ENCODE measurements at regions not wholly inside any gene's neighbourhood (a gene's known extent, or its start where the extent isn't known, plus 50 kb on each side); places are given as distances from the start of the nearest gene placed in this dataset.

DNA sequence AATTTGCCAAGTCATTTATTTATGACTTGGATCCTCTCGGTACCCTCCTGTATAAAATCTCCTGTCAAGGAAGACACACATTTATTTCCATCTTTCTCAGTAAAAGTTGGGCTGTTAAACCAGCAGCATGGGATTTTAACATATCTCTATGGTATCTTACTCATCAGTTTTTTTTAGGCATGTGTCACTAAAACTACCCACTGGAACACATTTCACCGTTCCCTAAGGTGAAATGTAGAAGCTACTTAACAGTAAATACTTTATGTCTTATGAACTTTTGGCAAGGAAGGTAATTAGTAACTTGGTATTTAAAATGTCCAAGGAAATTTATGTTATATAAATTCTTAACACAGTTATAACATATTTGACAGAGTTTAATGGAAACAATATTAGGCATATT is 152.5 kb upstream of the HDAC9 start (continued):
- TF ChIP-seq, protein P1, sequence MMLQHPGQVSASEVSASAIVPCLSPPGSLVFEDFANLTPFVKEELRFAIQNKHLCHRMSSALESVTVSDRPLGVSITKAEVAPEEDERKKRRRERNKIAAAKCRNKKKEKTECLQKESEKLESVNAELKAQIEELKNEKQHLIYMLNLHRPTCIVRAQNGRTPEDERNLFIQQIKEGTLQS (CRISPR knock-in tag; conservative IDR thresholded peaks at IDR 0.05), result no peak
- TF ChIP-seq, protein P2, sequence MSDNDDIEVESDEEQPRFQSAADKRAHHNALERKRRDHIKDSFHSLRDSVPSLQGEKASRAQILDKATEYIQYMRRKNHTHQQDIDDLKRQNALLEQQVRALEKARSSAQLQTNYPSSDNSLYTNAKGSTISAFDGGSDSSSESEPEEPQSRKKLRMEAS (CRISPR knock-in tag; IDR thresholded peaks at IDR 0.05), result no peak
- TF ChIP-seq, protein P3, sequence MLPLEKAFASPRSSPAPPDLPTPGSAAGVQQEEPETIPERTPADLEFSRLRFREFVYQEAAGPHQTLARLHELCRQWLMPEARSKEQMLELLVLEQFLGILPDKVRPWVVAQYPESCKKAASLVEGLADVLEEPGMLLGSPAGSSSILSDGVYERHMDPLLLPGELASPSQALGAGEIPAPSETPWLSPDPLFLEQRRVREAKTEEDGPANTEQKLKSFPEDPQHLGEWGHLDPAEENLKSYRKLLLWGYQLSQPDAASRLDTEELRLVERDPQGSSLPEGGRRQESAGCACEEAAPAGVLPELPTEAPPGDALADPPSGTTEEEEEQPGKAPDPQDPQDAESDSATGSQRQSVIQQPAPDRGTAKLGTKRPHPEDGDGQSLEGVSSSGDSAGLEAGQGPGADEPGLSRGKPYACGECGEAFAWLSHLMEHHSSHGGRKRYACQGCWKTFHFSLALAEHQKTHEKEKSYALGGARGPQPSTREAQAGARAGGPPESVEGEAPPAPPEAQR (CRISPR knock-in tag; IDR thresholded peaks at IDR 0.05), result no peak
- TF ChIP-seq CREM (CRISPR knock-in tag; IDR thresholded peaks at IDR 0.05), result no peak

DNA sequence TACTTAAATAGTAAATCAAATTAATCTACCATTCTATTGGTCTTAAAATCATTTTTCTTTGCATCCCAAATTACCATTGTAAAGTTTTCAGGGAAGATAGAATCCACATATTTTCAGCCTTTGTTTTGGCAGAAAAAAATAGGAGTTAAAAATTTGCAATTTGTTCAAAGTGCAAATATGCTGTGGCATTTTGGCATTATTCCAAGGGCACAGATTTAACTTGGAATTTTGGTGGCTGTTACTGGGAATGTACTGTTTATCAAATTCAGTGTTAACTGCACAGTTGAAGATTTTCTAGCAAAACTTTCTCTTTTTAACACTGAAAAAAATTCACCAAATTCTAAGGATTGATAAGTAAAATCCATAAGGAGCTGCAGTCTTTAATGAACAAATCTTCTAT is 151.0 kb upstream of the HDAC9 start:
- H3K9me3 Mint-ChIP-seq, result peaks cover 22% of the 10 kb centered on the region
- no peaks in the 10 kb centered on the region for H3K4me1 Mint-ChIP-seq
- ChIA-PET POLR2A (no interaction called here), CTCF (interaction anchor here (0.9 kb wide), 1 partner anchor 281 kb away, joined by 4 read pairs; no protein-coding TSS in a partner anchor)
- H3K4me3 Mint-ChIP-seq, result no peak overlapping the region
- ATAC-seq (no peak), DNase-seq (ENCODE audit: low spot score) (no peak)
- H3K27ac Mint-ChIP-seq, result no peak overlapping the region
- TF ChIP-seq JUN (CRISPR knock-in tag; IDR thresholded peaks at IDR 0.05) (no peak), GRHL2 (CRISPR knock-in tag; IDR thresholded peaks at IDR 0.05; ENCODE audit: insufficient replicate concordance, severe bottlenecking) (no peak), NR2C2 (CRISPR knock-in tag; IDR thresholded peaks at IDR 0.05) (no peak), ZNF219 (CRISPR knock-in tag; IDR thresholded peaks at IDR 0.05; ENCODE audit: borderline replicate concordance) (no peak), TEAD1 (CRISPR knock-in tag; IDR thresholded peaks at IDR 0.05) (no peak), SMAD4 (CRISPR knock-in tag; IDR thresholded peaks at IDR 0.05) (no peak), TCF7 (CRISPR knock-in tag; IDR thresholded peaks at IDR 0.05; ENCODE audit: low read depth) (no peak), ZNF671 (CRISPR knock-in tag; IDR thresholded peaks at IDR 0.05) (no peak), JAZF1 (CRISPR knock-in tag; IDR thresholded peaks at IDR 0.05) (no peak), TEAD4 (CRISPR knock-in tag; IDR thresholded peaks at IDR 0.05) (no peak), HMGA2 (CRISPR knock-in tag; IDR thresholded peaks at IDR 0.05) (no peak)
- TF ChIP-seq, protein P4, sequence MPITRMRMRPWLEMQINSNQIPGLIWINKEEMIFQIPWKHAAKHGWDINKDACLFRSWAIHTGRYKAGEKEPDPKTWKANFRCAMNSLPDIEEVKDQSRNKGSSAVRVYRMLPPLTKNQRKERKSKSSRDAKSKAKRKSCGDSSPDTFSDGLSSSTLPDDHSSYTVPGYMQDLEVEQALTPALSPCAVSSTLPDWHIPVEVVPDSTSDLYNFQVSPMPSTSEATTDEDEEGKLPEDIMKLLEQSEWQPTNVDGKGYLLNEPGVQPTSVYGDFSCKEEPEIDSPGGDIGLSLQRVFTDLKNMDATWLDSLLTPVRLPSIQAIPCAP (CRISPR knock-in tag; IDR thresholded peaks at IDR 0.05), result no peak
- TF ChIP-seq, protein P5, sequence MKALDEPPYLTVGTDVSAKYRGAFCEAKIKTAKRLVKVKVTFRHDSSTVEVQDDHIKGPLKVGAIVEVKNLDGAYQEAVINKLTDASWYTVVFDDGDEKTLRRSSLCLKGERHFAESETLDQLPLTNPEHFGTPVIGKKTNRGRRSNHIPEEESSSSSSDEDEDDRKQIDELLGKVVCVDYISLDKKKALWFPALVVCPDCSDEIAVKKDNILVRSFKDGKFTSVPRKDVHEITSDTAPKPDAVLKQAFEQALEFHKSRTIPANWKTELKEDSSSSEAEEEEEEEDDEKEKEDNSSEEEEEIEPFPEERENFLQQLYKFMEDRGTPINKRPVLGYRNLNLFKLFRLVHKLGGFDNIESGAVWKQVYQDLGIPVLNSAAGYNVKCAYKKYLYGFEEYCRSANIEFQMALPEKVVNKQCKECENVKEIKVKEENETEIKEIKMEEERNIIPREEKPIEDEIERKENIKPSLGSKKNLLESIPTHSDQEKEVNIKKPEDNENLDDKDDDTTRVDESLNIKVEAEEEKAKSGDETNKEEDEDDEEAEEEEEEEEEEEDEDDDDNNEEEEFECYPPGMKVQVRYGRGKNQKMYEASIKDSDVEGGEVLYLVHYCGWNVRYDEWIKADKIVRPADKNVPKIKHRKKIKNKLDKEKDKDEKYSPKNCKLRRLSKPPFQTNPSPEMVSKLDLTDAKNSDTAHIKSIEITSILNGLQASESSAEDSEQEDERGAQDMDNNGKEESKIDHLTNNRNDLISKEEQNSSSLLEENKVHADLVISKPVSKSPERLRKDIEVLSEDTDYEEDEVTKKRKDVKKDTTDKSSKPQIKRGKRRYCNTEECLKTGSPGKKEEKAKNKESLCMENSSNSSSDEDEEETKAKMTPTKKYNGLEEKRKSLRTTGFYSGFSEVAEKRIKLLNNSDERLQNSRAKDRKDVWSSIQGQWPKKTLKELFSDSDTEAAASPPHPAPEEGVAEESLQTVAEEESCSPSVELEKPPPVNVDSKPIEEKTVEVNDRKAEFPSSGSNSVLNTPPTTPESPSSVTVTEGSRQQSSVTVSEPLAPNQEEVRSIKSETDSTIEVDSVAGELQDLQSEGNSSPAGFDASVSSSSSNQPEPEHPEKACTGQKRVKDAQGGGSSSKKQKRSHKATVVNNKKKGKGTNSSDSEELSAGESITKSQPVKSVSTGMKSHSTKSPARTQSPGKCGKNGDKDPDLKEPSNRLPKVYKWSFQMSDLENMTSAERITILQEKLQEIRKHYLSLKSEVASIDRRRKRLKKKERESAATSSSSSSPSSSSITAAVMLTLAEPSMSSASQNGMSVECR (CRISPR knock-in tag; IDR thresholded peaks at IDR 0.05; ENCODE audit: borderline replicate concordance), result no peak
- TF ChIP-seq, protein P6, sequence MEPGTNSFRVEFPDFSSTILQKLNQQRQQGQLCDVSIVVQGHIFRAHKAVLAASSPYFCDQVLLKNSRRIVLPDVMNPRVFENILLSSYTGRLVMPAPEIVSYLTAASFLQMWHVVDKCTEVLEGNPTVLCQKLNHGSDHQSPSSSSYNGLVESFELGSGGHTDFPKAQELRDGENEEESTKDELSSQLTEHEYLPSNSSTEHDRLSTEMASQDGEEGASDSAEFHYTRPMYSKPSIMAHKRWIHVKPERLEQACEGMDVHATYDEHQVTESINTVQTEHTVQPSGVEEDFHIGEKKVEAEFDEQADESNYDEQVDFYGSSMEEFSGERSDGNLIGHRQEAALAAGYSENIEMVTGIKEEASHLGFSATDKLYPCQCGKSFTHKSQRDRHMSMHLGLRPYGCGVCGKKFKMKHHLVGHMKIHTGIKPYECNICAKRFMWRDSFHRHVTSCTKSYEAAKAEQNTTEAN (CRISPR knock-in tag; IDR thresholded peaks at IDR 0.05), result no peak
- TF ChIP-seq, protein P1 (CRISPR knock-in tag; conservative IDR thresholded peaks at IDR 0.05), result no peak
- TF ChIP-seq, protein P7, sequence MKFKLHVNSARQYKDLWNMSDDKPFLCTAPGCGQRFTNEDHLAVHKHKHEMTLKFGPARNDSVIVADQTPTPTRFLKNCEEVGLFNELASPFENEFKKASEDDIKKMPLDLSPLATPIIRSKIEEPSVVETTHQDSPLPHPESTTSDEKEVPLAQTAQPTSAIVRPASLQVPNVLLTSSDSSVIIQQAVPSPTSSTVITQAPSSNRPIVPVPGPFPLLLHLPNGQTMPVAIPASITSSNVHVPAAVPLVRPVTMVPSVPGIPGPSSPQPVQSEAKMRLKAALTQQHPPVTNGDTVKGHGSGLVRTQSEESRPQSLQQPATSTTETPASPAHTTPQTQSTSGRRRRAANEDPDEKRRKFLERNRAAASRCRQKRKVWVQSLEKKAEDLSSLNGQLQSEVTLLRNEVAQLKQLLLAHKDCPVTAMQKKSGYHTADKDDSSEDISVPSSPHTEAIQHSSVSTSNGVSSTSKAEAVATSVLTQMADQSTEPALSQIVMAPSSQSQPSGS (CRISPR knock-in tag; IDR thresholded peaks at IDR 0.05; ENCODE audit: borderline replicate concordance, low read depth), result no peak
- H3K27me3 Mint-ChIP-seq (ENCODE audit: low read depth), result no peaks in the 10 kb centered on the region
- peaks cover 10% of the 10 kb centered on the region for H3K36me3 Mint-ChIP-seq
